ENCODE measurements at regions not wholly inside any gene's neighbourhood (a gene's known extent, or its start where the extent isn't known, plus 50 kb on each side); places are given as distances from the start of the nearest gene placed in this dataset.

GRCh38 chr3:187963003-187963676 is 190.8 kb upstream of the LPP start:
- no peaks in the 10 kb centered on the region for H3K36me3 ChIP-seq
- H3K27ac ChIP-seq (replicated peaks) = peak overlapping the region; percentile 87
- H3K27me3 ChIP-seq (ENCODE audit: low read depth) = no peaks in the 10 kb centered on the region
- H3K9me3 ChIP-seq (replicated peaks) = no peaks in the 10 kb centered on the region
- intact Hi-C loops (cut with micrococcal nuclease) = no loop called here
- no peak for TF ChIP-seq CTCF (IDR thresholded peaks at IDR 0.05; ENCODE audit: borderline replicate concordance)
- no peak for DNase-seq
- no peak overlapping the region for H3K4me3 ChIP-seq
- peaks cover 52% of the 10 kb centered on the region for H3K4me1 ChIP-seq

DNA sequence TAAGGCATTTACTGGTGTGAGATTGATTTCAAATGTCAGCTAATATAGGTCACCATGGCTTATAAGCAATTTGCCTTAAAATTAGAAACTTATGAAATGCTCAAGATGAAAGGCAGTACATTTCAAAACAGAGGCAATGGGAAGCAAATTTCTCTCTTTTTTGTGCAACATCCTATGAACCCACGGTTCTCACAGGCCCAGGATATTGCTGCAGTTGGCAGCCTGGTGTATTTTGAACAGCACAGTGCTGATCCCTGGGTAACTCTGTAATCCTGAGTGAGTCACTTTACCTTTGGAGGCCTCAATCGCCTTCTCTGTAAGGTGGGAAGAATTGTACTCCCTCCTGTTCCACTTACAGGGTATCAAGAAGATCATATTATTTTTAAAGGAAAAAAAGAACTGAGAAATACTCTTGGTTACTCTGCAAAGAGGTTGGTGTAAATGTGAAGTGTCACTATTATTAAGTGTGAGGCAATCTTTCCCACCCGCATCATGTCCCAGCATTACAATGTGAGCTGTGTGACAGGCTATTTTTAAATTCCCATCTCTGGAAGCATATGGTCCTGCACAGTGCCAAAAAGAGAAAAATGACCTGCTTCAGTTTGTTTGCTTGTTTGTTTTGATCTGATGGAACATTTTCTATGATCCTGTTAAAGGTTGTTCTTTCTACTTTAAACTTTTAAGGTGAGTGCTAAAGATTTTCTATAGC is 190.1 kb upstream of the LPP start:
- H3K27me3 ChIP-seq (ENCODE audit: low read depth) = no peaks in the 10 kb centered on the region
- H3K27ac ChIP-seq (replicated peaks) = peak overlapping the region; percentile 87
- intact Hi-C loops (cut with micrococcal nuclease) = no loop called here
- no peaks in the 10 kb centered on the region for H3K36me3 ChIP-seq
- H3K9me3 ChIP-seq (replicated peaks) = no peaks in the 10 kb centered on the region
- TF ChIP-seq CTCF (IDR thresholded peaks at IDR 0.05; ENCODE audit: borderline replicate concordance) = no peak
- H3K4me1 ChIP-seq = peaks cover 45% of the 10 kb centered on the region
- peak overlapping the region; percentile 30 for H3K4me3 ChIP-seq
- no peak for DNase-seq

GRCh38 chr3:187964760-187965159 is 189.2 kb upstream of the LPP start:
- intact Hi-C loops (cut with micrococcal nuclease) = no loop called here

GRCh38 chr3:187966096-187966495 is 187.9 kb upstream of the LPP start:
- no peaks in the 10 kb centered on the region for H3K9me3 ChIP-seq (replicated peaks)
- H3K4me3 ChIP-seq = no peak overlapping the region
- peak overlapping the region; percentile 87 for H3K27ac ChIP-seq (replicated peaks)
- H3K27me3 ChIP-seq (ENCODE audit: low read depth) = no peaks in the 10 kb centered on the region
- peaks cover 47% of the 10 kb centered on the region for H3K4me1 ChIP-seq
- no peak for DNase-seq
- H3K36me3 ChIP-seq = no peaks in the 10 kb centered on the region
- no peak for TF ChIP-seq CTCF (IDR thresholded peaks at IDR 0.05; ENCODE audit: borderline replicate concordance)
- intact Hi-C loops (cut with micrococcal nuclease) = no loop called here

More at GRCh38 chr3:187964760-187965159, 189.2 kb upstream of the LPP start:
- peaks cover 47% of the 10 kb centered on the region for H3K4me1 ChIP-seq
- H3K36me3 ChIP-seq = no peaks in the 10 kb centered on the region
- peak overlapping the region; percentile 30 for H3K4me3 ChIP-seq
- H3K9me3 ChIP-seq (replicated peaks) = no peaks in the 10 kb centered on the region
- no peak for TF ChIP-seq CTCF (IDR thresholded peaks at IDR 0.05; ENCODE audit: borderline replicate concordance)
- no peaks in the 10 kb centered on the region for H3K27me3 ChIP-seq (ENCODE audit: low read depth)
- DNase-seq = no peak
- H3K27ac ChIP-seq (replicated peaks) = peak overlapping the region; percentile 87

DNA sequence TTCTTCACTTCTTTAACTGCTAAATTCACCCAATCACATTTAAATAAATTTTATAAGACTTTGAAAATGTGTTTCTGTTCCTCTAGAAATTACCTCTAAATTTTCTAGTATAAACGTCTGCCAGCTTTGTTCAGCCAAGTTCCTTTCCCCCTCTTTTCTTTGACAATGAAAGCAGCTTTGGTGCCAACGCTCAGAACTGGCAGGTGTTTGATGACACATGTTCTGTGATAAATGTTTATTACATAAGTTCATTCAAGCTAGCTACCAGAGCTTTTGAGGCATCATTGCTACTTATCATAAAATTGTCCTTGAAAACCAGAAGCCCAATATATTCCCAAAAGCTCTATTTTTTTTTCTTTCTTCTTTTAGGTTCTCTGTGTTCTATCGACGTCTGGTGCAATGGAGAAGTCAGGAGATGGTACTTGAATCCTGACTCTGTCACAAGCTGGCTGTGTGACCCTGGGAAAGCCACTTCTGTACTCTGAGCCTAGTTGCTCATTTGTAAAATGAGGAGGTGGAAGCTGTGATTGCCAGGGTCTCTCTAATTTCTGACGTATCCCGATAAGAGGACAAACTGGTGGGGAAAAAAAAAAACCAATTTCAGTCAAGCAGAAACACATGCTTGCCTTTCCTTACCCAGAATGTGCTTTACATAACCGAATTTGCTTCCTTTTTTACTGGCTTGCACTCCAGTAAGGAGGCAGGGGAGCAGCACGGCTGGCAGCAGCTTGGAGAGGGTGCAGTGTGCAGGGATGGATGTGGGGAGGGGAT is 187.1 kb upstream of the LPP start:
- TF ChIP-seq CTCF (IDR thresholded peaks at IDR 0.05; ENCODE audit: borderline replicate concordance) = no peak

More for the DNA sequence above, 187.1 kb upstream of the LPP start:
- no peaks in the 10 kb centered on the region for H3K27me3 ChIP-seq (ENCODE audit: low read depth)
- no peaks in the 10 kb centered on the region for H3K36me3 ChIP-seq
- H3K27ac ChIP-seq (replicated peaks) = peak overlapping the region; percentile 87
- no peak overlapping the region for H3K4me3 ChIP-seq
- H3K4me1 ChIP-seq = peaks cover 44% of the 10 kb centered on the region
- DNase-seq = no peak
- H3K9me3 ChIP-seq (replicated peaks) = no peaks in the 10 kb centered on the region
- intact Hi-C loops (cut with micrococcal nuclease) = no loop called here

Data from left ventricle myocardium inferior (tissue), 1 donor.